Posterior vena cava (tissue), 2 donors: ENCODE measurements at regions not wholly inside any gene's neighbourhood (a gene's known extent, or its start where the extent isn't known, plus 50 kb on each side); places are given as distances from the start of the nearest gene placed in this dataset.
"Not testable (repeated sequence)": the region's sequence is repeated elsewhere in the genome, so short reads cannot be mapped to it uniquely, and the experiment has no call there.

Experiments
- DNase-seq: peaks from one replicate; pipeline ENCODE4 v3.0.0-alpha.2; 2020; ENCODE audit warnings: low spot score
- intact Hi-C, 2 donors: fragments of 100-400 bp; cut with DNase I; formaldehyde crosslinking; loops; one replicate each; pipeline versions ENCODE4 v1.14.1 to v1.14.2; 2022 to 2023
- donor health status: DM: yes; HTN: yes; CAD: no.
- donor health status: DM: yes; HTN: yes; CAD: no.

- DNase-seq, result no peak
- intact Hi-C loops, result no loop called here
Observed at GRCh38 chr6:130683761-130684517, 143.3 kb upstream of the SMLR1 start.

DNA sequence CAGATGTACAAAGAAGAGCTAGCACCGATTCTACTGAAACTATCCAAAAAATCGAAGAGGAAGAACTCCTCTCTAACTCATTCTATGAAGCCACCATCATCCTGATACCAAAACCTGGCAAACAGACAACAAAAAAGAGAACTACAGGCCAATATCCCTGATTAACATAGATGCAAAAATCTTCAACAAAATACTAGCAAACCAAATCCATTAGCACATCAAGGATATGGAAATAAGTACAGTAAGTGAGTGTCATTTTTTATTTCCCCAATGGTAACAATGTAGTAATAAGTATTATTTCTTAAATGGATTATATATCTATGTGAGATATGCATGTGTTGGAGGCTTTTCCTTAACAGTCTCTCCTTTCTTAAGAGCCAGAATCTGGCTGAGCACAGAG, 134.5 kb upstream of the SMLR1 start:
- DNase-seq, result no peak
- intact Hi-C loops, result no loop called here

DNA sequence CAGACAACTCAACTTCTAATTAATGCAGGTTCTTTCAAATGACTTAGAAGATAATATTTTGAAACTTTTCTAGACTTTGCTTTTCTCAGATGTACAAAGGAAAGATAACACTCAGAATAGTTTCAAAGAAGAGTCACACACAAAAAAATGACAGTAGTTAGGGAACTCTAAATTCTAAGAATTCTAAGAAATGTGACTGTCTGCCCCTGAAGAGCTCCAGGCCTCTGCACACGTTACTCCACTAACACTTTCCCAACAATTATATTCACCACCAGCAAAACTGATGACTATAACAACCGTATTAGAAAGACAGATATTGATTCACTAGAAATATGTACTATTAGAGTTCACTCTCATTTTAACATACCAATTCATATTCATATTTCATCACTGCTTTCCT, 133.3 kb upstream of the SMLR1 start:
- intact Hi-C loops, result no loop called here
- DNase-seq, result no peak

- intact Hi-C loops, result loop anchor here in 1 of 2 donors (5.0 kb wide), 2 partner anchors 327 to 372 kb away; partner anchors contain the start of gene TMEM200A
- DNase-seq, result no peak
Observed at GRCh38 chr6:130694606-130695005, 132.6 kb upstream of the SMLR1 start.

DNA sequence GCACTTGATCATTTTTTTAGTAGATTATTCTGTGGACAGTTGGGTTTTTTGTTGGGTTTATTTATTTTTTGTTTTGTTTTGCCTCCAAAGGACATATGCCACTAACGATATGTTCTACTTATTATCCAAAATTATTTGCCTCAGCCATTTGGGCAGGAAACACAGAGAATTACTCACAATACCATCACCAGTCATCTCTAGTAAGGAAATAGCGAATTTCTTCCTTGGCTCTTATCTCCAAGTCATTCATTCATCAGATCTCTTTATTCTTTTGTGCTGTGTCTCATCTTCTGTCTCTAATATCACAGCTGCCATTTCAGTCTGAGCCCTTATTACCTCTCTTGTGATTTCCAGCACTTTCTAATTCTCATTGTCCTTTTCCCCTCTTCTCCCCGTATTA, 130.4 kb upstream of the SMLR1 start:
- intact Hi-C loops, result loop anchor here in 1 of 2 donors (5.0 kb wide), 2 partner anchors 330 to 375 kb away; partner anchors contain the start of gene TMEM200A
- DNase-seq, result no peak

- no peak for DNase-seq
- intact Hi-C loops, result loop anchor here in 1 of 2 donors (5.0 kb wide), 2 partner anchors 330 to 375 kb away; partner anchors contain the start of gene TMEM200A
Observed at GRCh38 chr6:130697271-130697994, 129.8 kb upstream of the SMLR1 start.

DNA sequence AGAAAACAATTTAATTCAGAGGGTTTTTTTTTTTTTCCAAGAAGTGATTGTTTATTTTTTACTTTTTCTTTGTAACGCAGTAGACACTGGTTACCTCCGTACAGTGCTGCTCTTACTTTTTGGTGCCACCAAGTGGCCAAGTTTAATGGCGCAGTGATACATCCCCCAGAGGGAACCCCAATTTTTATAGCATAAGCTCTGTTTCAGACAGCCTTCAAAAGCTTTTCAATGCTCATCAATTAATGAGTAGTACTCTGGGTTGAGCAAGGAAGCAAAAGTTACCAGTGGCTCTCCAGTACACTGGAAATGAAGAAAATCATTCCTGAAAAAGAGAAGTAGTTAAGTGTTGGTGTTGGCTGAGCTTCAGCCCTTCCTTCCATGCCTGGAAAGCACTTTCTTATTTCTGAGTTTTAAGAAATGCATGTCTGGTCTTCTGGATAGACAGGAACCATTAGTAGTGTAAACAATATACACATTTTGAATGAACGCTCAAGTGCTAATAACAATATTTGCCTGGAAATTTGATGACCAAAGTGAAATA, 129.1 kb upstream of the SMLR1 start:
- no peak for DNase-seq
- intact Hi-C loops, result loop anchor here in 1 of 2 donors (5.0 kb wide), 2 partner anchors 331 to 376 kb away; partner anchors contain the start of gene TMEM200A

DNA sequence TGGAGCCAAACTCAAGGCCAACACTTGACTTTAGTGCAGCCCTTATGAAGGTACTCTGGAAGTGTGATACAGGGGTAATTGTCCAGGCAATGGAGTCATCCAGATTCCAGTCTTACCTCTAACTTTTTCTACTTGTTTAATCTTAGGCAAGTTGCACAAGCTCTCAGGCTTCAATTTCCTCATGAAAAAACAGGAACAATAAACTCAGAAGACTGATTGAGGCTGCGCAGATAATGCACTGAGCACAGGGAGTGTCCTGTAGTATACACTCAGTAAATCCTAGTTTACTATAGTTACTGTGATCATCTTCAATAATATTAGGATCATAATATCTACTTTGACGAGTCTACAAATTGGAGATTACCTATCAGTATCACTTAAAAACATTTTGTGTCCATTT, 127.5 kb upstream of the SMLR1 start:
- no peak for DNase-seq
- intact Hi-C loops, result loop anchor here in 1 of 2 donors (5.0 kb wide), 2 partner anchors 332 to 377 kb away; partner anchors contain the start of gene TMEM200A

- intact Hi-C loops, result no loop called here
- no peak for DNase-seq
Observed at GRCh38 chr6:130700397-130700796, 126.8 kb upstream of the SMLR1 start.

- intact Hi-C loops, result no loop called here
- no peak for DNase-seq
Observed at GRCh38 chr6:130708338-130708737, 118.9 kb upstream of the SMLR1 start.

DNA sequence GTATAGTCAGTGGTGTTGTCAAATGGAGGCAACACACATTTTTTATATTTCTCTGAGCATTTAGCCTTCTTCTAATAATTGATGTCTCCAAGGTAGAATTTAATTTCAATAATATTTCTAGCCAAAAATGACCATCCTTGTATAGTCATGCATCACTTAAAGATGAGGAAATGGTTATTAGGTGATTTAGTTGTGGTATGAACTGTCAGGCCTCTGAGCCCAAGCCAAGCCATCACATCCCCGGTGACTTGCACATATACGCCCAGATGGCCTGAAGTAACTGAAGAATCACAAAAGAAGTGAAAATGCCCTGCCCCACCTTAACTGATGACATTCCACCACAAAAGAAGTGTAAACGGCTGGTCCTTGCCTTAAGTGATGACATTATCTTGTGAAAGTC, 115.6 kb upstream of the SMLR1 start:
- intact Hi-C loops, DNase-seq: not testable (repeated sequence)

DNA sequence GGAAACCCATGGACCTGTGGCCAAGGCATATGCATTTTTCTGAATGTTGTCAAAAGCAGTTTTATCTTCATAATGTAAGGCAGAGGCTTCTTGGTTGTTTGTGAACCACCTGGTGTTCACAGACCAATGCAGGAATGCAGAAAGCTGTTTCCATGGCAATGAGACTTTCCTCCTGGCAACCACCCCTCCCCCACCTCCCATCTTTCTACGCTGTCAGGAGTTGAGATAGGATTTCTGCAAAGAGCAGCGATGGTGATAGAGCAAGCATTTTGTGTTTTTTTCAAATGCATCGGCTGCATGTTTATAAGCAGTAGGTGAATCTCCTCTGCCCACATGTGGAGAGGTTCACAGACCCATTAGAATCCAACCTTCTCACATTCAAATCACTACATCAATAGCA, 114.1 kb upstream of the SMLR1 start:
- no peak for DNase-seq
- intact Hi-C loops, result no loop called here

DNA sequence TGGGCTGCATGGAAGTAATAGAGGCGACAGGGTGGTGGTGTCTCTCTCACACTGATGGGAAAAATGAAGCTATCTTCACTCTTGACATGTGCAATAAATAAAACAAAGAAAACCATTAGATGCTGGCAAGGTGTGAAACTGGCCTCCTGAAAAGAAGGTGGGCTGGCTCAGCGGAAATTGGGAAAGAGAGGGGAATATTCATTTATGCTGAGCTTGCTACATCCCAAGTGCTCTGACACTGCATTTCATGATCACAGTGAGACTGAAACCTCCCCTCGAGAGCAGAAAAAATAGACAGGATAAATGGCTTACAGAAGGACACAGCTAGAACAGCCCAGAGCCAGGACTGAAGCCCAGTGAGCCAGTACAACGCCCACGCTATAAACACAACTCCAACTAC, 112.1 kb upstream of the SMLR1 start:
- intact Hi-C loops, result no loop called here
- DNase-seq, result no peak

DNA sequence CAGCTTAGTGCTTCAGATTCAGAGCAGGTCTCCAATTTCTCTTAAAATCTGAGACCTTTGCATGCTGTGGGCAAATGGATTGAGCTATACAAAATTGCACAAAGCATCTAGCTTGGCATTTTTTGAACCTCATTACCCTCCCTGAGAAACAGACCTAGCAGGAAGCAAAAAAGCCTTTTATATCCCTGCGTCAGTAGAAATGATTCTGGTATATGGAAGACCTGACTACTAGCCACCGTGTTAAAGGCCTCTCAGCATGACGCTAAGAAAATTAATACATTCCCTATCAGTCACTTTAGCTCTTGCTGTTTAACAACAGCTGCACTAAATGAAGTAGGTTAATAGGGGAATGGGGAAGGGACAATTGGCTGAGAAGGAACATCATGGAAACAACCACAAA, 110.7 kb upstream of the SMLR1 start:
- intact Hi-C loops, result no loop called here
- no peak for DNase-seq

- intact Hi-C loops, result no loop called here
- DNase-seq, result no peak
Observed at GRCh38 chr6:130717657-130718056, 109.5 kb upstream of the SMLR1 start.

- no peak for DNase-seq
- intact Hi-C loops, result no loop called here
Observed at GRCh38 chr6:130720076-130720715, 107.0 kb upstream of the SMLR1 start.

- intact Hi-C loops, result no loop called here
- no peak for DNase-seq
Observed at GRCh38 chr6:130724089-130724488, 103.1 kb upstream of the SMLR1 start.

GRCh38 chr6:130725551-130725950, 101.7 kb upstream of the SMLR1 start:
- intact Hi-C loops, result no loop called here
- DNase-seq, result no peak

GRCh38 chr6:130728064-130728463, 99.1 kb upstream of the SMLR1 start:
- DNase-seq, intact Hi-C loops: not testable (repeated sequence)

GRCh38 chr6:130730600-130730999, 96.6 kb upstream of the SMLR1 start:
- DNase-seq, result no peak
- intact Hi-C loops, result no loop called here
